ENCODE measurements at regions not wholly inside any gene's neighbourhood (a gene's known extent, or its start where the extent isn't known, plus 50 kb on each side); places are given as distances from the start of the nearest gene placed in this dataset.

DNA sequence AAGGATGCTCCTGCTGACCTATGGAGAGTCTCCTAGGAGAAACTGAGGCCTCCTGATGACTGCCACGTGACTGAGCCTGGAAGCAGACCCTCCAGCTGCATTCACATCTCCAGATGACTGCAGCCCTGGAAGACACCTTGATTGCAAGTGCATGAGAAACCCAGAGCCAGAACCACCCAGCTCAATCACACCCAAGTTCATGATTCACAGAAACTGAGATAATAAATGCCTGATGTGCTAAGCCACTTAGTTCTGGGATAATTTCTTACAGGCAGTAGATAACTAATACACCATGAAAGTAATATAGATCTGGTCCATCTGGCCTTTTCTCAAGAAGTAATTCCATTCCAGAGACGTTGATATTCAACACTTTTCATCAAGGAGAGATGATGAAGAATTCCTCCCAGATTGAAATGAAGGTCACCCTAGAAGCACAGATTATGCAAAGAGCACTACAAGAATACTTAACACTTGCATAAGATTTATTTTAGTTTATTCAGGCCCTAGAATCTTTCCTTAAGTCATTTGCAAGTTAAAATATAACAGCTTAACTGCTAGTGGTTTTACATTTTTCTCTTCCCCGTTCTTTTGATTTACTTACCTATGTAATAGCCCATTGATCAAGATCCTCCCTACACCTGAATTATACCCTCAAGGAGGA, 208.2 kb upstream of the INHBA start:
- Mint-ChIP-seq H3K27ac (no peak overlapping the region), H3K36me3 (ENCODE audit: low read depth) (no peaks in the 10 kb centered on the region), H3K4me1 (no peaks in the 10 kb centered on the region), H3K27me3 (peaks cover 18% of the 10 kb centered on the region), H3K4me3 (no peak overlapping the region)
- H3K9me3 ChIP-seq (ENCODE audit: control insufficient read depth, low read length, poor library complexity, severe bottlenecking), result no peaks in the 10 kb centered on the region
- DNase-seq (no peak), ATAC-seq (no peak)

DNA sequence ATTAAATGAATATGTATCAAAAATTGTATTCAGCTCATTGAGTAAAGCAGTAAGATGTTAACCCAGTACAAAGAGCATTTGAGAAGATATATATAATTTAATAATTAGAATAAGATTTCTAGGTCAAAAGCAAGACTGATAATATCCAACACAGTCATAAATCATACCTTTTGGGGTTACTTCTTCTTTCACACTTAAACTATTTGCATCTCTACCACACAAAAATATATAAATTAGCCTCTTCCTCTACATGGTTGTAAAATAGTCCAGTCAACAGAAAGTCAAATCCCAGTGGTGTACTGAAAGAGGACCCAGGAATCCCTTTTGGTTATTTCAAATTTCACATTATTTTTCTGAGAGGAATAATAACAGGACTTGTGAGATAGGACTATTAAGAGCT, 204.6 kb upstream of the INHBA start:
- Mint-ChIP-seq H3K27me3 (peaks cover 9% of the 10 kb centered on the region), H3K27ac (no peak overlapping the region), H3K36me3 (ENCODE audit: low read depth) (no peaks in the 10 kb centered on the region), H3K4me1 (no peaks in the 10 kb centered on the region), H3K4me3 (no peak overlapping the region)
- ATAC-seq (no peak), DNase-seq (no peak)
- H3K9me3 ChIP-seq (ENCODE audit: control insufficient read depth, low read length, poor library complexity, severe bottlenecking), result peaks cover 2% of the 10 kb centered on the region

DNA sequence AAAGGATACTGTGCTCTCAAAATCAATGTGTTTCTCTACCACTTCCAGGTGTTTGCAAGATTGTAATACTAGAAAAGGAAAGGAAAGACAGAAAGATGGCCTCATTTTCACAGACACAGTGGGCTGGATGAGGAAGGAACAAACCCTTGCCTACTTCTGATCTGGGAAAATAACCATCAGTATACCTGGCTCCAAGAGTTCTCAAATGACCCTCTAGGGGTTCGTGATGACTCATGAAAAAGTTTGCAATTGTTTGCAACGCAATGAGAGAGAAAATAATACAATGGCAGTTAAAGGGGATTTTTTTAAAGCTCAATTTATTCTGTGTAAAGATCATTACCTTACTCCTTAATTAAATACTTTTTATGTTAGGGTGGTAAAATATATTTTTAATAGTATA, 197.6 kb upstream of the INHBA start:
- Mint-ChIP-seq H3K36me3 (ENCODE audit: low read depth) (peaks cover 4% of the 10 kb centered on the region), H3K27ac (no peak overlapping the region), H3K27me3 (peaks cover 39% of the 10 kb centered on the region), H3K4me3 (no peak overlapping the region), H3K4me1 (no peaks in the 10 kb centered on the region)
- no peaks in the 10 kb centered on the region for H3K9me3 ChIP-seq (ENCODE audit: control insufficient read depth, low read length, poor library complexity, severe bottlenecking)
- no peak for ATAC-seq
- no peak for DNase-seq

- Mint-ChIP-seq H3K27me3 (peaks cover 39% of the 10 kb centered on the region), H3K4me1 (no peaks in the 10 kb centered on the region), H3K27ac (no peak overlapping the region), H3K36me3 (ENCODE audit: low read depth) (peaks cover 4% of the 10 kb centered on the region), H3K4me3 (no peak overlapping the region)
- no peaks in the 10 kb centered on the region for H3K9me3 ChIP-seq (ENCODE audit: control insufficient read depth, low read length, poor library complexity, severe bottlenecking)
- ATAC-seq (no peak), DNase-seq (no peak)
Observed at GRCh38 chr7:41899823-41900433, 197.0 kb upstream of the INHBA start.

DNA sequence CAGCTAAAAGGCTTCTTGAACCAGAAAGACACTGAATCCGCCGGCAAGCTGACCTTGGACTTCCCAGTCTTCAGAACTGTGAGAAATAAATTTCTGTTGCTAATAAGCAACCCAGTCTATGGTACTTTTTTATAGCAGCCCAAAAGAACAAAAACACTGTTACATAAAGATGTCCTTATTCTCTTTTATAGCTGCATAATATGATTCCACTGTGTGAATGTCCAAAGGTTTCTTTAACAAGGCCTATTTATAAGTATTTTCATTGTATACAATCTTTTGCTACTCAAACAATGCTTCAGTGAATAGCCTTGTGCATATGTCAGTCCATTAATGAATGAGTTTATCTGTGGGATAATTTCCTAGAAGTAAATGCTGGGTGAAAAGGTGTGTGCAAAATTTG, 190.8 kb upstream of the INHBA start:
- peaks cover 3% of the 10 kb centered on the region for H3K4me1 Mint-ChIP-seq
- H3K36me3 Mint-ChIP-seq (ENCODE audit: low read depth), result peaks cover 5% of the 10 kb centered on the region
- H3K4me3 Mint-ChIP-seq, result no peak overlapping the region
- ATAC-seq (no peak), DNase-seq (no peak)
- no peaks in the 10 kb centered on the region for H3K9me3 ChIP-seq (ENCODE audit: control insufficient read depth, low read length, poor library complexity, severe bottlenecking)
- H3K27ac Mint-ChIP-seq, result no peak overlapping the region
- H3K27me3 Mint-ChIP-seq, result peaks cover 39% of the 10 kb centered on the region

DNA sequence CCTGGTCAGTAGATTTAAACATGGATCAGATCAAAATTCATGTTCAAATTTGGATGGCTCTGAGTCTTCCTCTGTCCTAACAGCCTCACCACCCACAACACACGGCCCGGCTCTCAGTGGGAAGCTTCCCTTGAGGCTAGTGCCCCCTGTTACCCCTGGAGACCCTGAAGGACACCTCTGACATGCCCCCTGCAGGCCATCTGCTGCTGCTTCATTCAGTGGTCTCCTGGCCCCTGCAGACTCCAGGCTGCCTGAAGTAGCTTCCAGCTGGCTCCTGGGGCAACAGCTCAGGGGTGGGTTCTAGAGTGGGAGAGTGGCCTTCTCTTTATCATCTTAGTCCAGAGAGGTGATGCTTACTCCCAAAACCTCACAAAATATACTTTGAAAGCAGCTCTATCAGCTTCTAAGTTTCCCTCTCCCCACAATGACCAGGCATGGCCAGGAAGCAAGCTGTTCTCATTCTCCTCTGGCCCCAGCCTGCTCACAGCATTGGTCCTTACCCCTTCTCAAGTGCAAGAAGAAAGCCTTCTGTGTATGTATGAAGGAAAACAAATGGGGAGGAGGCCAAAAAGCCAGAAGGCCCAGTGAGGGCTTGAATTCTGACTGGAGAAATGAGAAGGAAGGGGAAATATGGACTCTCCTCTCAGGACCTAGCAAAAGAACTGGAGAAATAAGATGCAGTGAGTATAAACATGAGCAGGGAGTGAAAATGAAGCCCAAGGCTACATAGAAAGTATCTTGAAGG, 189.6 kb upstream of the INHBA start:
- no peaks in the 10 kb centered on the region for H3K9me3 ChIP-seq (ENCODE audit: control insufficient read depth, low read length, poor library complexity, severe bottlenecking)
- peaks cover 5% of the 10 kb centered on the region for H3K36me3 Mint-ChIP-seq (ENCODE audit: low read depth)
- H3K27ac Mint-ChIP-seq, result no peak overlapping the region
- ATAC-seq (no peak), DNase-seq (no peak)
- peaks cover 30% of the 10 kb centered on the region for H3K27me3 Mint-ChIP-seq
- peaks cover 3% of the 10 kb centered on the region for H3K4me1 Mint-ChIP-seq
- no peak overlapping the region for H3K4me3 Mint-ChIP-seq

- no peaks in the 10 kb centered on the region for H3K9me3 ChIP-seq (ENCODE audit: control insufficient read depth, low read length, poor library complexity, severe bottlenecking)
- Mint-ChIP-seq H3K4me3 (no peak overlapping the region), H3K27me3 (peaks cover 26% of the 10 kb centered on the region), H3K27ac (no peak overlapping the region), H3K4me1 (peaks cover 6% of the 10 kb centered on the region), H3K36me3 (ENCODE audit: low read depth) (peaks cover 5% of the 10 kb centered on the region)
- DNase-seq, result no peak
- ATAC-seq, result no peak
Observed at GRCh38 chr7:41891950-41892349, 189.1 kb upstream of the INHBA start.

GRCh38 chr7:41890631-41891274, 187.9 kb upstream of the INHBA start:
- Mint-ChIP-seq H3K27me3 (peaks cover 23% of the 10 kb centered on the region), H3K27ac (no peak overlapping the region), H3K4me1 (peaks cover 6% of the 10 kb centered on the region), H3K36me3 (ENCODE audit: low read depth) (peaks cover 2% of the 10 kb centered on the region), H3K4me3 (no peak overlapping the region)
- no peaks in the 10 kb centered on the region for H3K9me3 ChIP-seq (ENCODE audit: control insufficient read depth, low read length, poor library complexity, severe bottlenecking)
- no peak for DNase-seq
- ATAC-seq, result no peak

DNA sequence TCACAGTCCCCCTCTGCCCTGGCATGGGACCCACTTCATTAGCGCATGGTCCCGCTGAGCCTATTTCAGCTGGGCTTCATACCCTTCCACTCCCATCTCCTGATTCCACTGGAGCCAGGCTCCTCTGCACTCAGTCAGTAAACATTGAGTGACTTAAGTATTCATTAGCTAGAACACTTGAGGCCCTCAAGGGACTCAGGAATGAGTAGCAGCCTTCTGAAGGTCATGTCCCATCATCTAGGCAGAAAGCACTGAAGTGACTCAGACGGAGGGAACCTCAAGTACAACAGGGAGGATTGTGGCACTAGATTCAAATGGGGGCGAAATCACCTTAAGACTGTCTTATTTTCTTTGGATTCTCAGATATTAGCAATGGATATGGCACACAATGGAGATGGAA, 186.6 kb upstream of the INHBA start:
- H3K4me1 Mint-ChIP-seq, result peaks cover 6% of the 10 kb centered on the region
- no peaks in the 10 kb centered on the region for H3K9me3 ChIP-seq (ENCODE audit: control insufficient read depth, low read length, poor library complexity, severe bottlenecking)
- H3K4me3 Mint-ChIP-seq, result no peak overlapping the region
- peaks cover 2% of the 10 kb centered on the region for H3K36me3 Mint-ChIP-seq (ENCODE audit: low read depth)
- no peak for ATAC-seq
- H3K27me3 Mint-ChIP-seq, result peaks cover 23% of the 10 kb centered on the region
- H3K27ac Mint-ChIP-seq, result no peak overlapping the region
- no peak for DNase-seq

GRCh38 chr7:41889040-41889439, 186.2 kb upstream of the INHBA start:
- peaks cover 23% of the 10 kb centered on the region for H3K27me3 Mint-ChIP-seq
- H3K4me1 Mint-ChIP-seq, result peaks cover 6% of the 10 kb centered on the region
- DNase-seq (no peak), ATAC-seq (peak; percentile 25)
- H3K27ac Mint-ChIP-seq, result no peak overlapping the region
- no peak overlapping the region for H3K4me3 Mint-ChIP-seq
- H3K36me3 Mint-ChIP-seq (ENCODE audit: low read depth), result peaks cover 2% of the 10 kb centered on the region
- H3K9me3 ChIP-seq (ENCODE audit: control insufficient read depth, low read length, poor library complexity, severe bottlenecking), result no peaks in the 10 kb centered on the region

DNA sequence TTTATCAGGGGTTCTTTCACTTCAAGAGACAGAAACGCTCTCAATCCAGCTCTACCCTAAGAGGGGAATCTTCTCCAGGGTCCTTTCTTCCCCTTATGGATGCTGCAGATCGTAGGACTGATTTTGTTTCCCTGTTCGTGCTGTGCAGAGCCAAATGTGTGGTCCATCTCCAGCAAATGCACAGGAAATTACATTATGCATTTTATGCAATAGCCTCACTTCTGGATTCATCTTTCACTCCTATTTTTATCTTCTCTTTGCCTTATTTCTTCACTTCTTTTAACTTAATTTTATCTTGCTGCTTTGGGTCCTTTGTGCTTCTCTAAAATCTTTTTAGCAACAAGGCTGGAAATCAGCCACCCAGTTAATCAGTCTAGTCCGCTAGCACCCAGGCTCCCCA, 184.5 kb upstream of the INHBA start:
- Mint-ChIP-seq H3K27me3 (peaks cover 21% of the 10 kb centered on the region), H3K36me3 (ENCODE audit: low read depth) (peaks cover 2% of the 10 kb centered on the region)

GRCh38 chr7:41886901-41887311, 184.0 kb upstream of the INHBA start:
- Mint-ChIP-seq H3K4me1 (peaks cover 13% of the 10 kb centered on the region), H3K4me3 (no peak overlapping the region), H3K27ac (no peak overlapping the region), H3K27me3 (peaks cover 18% of the 10 kb centered on the region), H3K36me3 (ENCODE audit: low read depth) (peaks cover 2% of the 10 kb centered on the region)
- no peaks in the 10 kb centered on the region for H3K9me3 ChIP-seq (ENCODE audit: control insufficient read depth, low read length, poor library complexity, severe bottlenecking)
- no peak for DNase-seq
- no peak for ATAC-seq

More for the DNA sequence above, 184.5 kb upstream of the INHBA start:
- Mint-ChIP-seq H3K4me3 (peak overlapping the region; percentile 22), H3K27ac (no peak overlapping the region), H3K4me1 (peaks cover 8% of the 10 kb centered on the region)
- H3K9me3 ChIP-seq (ENCODE audit: control insufficient read depth, low read length, poor library complexity, severe bottlenecking), result no peaks in the 10 kb centered on the region
- no peak for DNase-seq
- no peak for ATAC-seq

- no peaks in the 10 kb centered on the region for H3K9me3 ChIP-seq (ENCODE audit: control insufficient read depth, low read length, poor library complexity, severe bottlenecking)
- no peak for ATAC-seq
- no peak overlapping the region for H3K4me3 Mint-ChIP-seq
- H3K27me3 Mint-ChIP-seq, result peaks cover 13% of the 10 kb centered on the region
- H3K27ac Mint-ChIP-seq, result no peak overlapping the region
- H3K36me3 Mint-ChIP-seq (ENCODE audit: low read depth), result peaks cover 2% of the 10 kb centered on the region
- no peak for DNase-seq
- H3K4me1 Mint-ChIP-seq, result peaks cover 16% of the 10 kb centered on the region
Observed at GRCh38 chr7:41886262-41886900, 183.5 kb upstream of the INHBA start.
